Trophoblast cell (in vitro differentiated cells and primary cell): ENCODE measurements at regions not wholly inside any gene's neighbourhood (a gene's known extent, or its start where the extent isn't known, plus 50 kb on each side); places are given as distances from the start of the nearest gene placed in this dataset.

ENCODE experiments used
- DNase-seq, 2 donors: peaks; one replicate each; pipeline ENCODE4 v3.0.0-alpha.2; 2016
- H2AFZ ChIP-seq: 2 replicates; pipeline ENCODE4 v1.6.1; 2013; ENCODE audit warnings: low read length, moderate library complexity, mild to moderate bottlenecking; ENCODE audit not compliant: insufficient read depth, poor library complexity
- H2AK5ac ChIP-seq: 2 replicates; pipeline ENCODE4 v1.6.1; 2013; ENCODE audit warnings: mild to moderate bottlenecking, low read length
- H2BK120ac ChIP-seq: 2 replicates; pipeline ENCODE4 v1.6.1; 2013; ENCODE audit warnings: low read length, mild to moderate bottlenecking, moderate library complexity; ENCODE audit not compliant: insufficient read depth, poor library complexity
- H2BK12ac ChIP-seq: 2 replicates; pipeline ENCODE4 v1.6.1; 2013; ENCODE audit warnings: mild to moderate bottlenecking, low read length, moderate library complexity
- H2BK5ac ChIP-seq: 2 replicates; pipeline ENCODE4 v1.6.1; 2013; ENCODE audit warnings: low read length, low read depth, moderate library complexity, mild to moderate bottlenecking; ENCODE audit not compliant: poor library complexity
- H3K14ac ChIP-seq: 2 replicates; pipeline ENCODE4 v1.6.1; 2013; ENCODE audit warnings: mild to moderate bottlenecking, low read length
- H3K18ac ChIP-seq: 2 replicates; pipeline ENCODE4 v1.6.1; 2013; ENCODE audit warnings: mild to moderate bottlenecking, low read length
- H3K23ac ChIP-seq: 2 replicates; pipeline ENCODE4 v1.6.1; 2013; ENCODE audit warnings: low read length
- H3K27ac ChIP-seq: 2 replicates; pipeline ENCODE4 v1.5.1; 2013; ENCODE audit warnings: low read depth, mild to moderate bottlenecking, inconsistent platforms, low read length, moderate library complexity
- H3K27me3 ChIP-seq: 2 replicates; pipeline ENCODE4 v1.6.1; 2013; ENCODE audit warnings: inconsistent platforms, mild to moderate bottlenecking, low read length, moderate library complexity; ENCODE audit not compliant: insufficient read depth
- H3K36me3 ChIP-seq, 2 experiments: 1 replicate in 1 of 2; 2 replicates in 1 of 2; pipeline ENCODE4 v1.6.1; 2013; ENCODE audit warnings: low read length in 2 of 2, mild to moderate bottlenecking in 2 of 2, moderate library complexity in 1 of 2; ENCODE audit not compliant: insufficient read depth in 2 of 2, control insufficient read depth in 1 of 2
- H3K4ac ChIP-seq: 2 replicates; pipeline ENCODE4 v1.6.1; 2013; ENCODE audit warnings: low read depth, mild to moderate bottlenecking, low read length, moderate library complexity
- H3K4me1 ChIP-seq, 2 experiments: 1 replicate in 1 of 2; 2 replicates in 1 of 2; pipeline ENCODE4 v1.6.1; 2013; ENCODE audit warnings: low read length in 2 of 2, mild to moderate bottlenecking in 2 of 2, moderate library complexity in 1 of 2; ENCODE audit not compliant: insufficient read depth in 2 of 2, control insufficient read depth in 1 of 2
- H3K4me2 ChIP-seq: 2 replicates; pipeline ENCODE4 v1.6.1; 2013; ENCODE audit warnings: inconsistent platforms, mild to moderate bottlenecking, low read length, moderate library complexity
- H3K4me3 ChIP-seq: 2 replicates; pipeline ENCODE4 v1.5.1; 2013; ENCODE audit warnings: mild to moderate bottlenecking, low read depth, low read length, inconsistent platforms
- H3K79me1 ChIP-seq: one replicate; pipeline ENCODE4 v1.6.1; 2013; ENCODE audit warnings: low read length
- H3K79me2 ChIP-seq: 2 replicates; pipeline ENCODE4 v1.6.1; 2013; ENCODE audit warnings: low read length, mild to moderate bottlenecking; ENCODE audit not compliant: control insufficient read depth, insufficient read depth, poor library complexity
- H3K9ac ChIP-seq: 2 replicates; pipeline ENCODE4 v1.6.1; 2013; ENCODE audit warnings: mild to moderate bottlenecking, low read length
- H3K9me3 ChIP-seq: 2 replicates; pipeline ENCODE4 v1.6.1; 2013; ENCODE audit warnings: low read depth, mild to moderate bottlenecking, control low read depth, inconsistent platforms, low read length; ENCODE audit not compliant: insufficient read depth
- H4K12ac ChIP-seq: 2 replicates; pipeline ENCODE4 v1.6.1; 2013; ENCODE audit warnings: low read depth, mild to moderate bottlenecking, low read length, moderate library complexity
- H4K8ac ChIP-seq: 2 replicates; pipeline ENCODE4 v1.6.1; 2013; ENCODE audit warnings: low read depth, mild to moderate bottlenecking, low read length, moderate library complexity
- H4K91ac ChIP-seq: one replicate; pipeline ENCODE4 v1.6.1; 2013; ENCODE audit warnings: low read depth, mild to moderate bottlenecking, low read length, moderate library complexity
- WGBS: extraction: QIAGEN DNeasy Blood & Tissue Kit; methylation state at CpG from one replicate; pipeline ENCODE4 v1.1.7; 2013; ENCODE audit warnings: missing lambda C conversion rate; ENCODE audit not compliant: insufficient read length, insufficient coverage; ENCODE audit errors: extremely low coverage; 5-methylcytosine and 5-hydroxymethylcytosine counted together

DNA sequence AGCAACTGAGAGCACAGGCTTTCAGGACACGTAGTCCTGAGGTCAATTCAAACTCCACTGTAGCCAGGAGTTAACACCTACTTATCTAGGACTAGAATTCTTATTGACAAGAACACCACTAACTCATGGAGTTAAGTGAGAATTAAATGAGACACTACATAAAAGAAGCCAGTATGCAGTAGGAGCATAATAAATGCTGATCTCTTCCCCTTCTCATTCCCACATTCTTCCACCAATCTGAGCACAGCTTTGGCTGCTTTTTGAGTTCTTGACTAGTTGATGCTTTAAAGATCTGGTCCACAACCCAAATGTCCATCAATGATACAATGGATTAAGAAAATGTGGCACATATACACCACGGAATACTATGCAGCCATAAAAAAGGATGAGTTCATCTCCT is 55.2 kb downstream of the TTC32 start:
- Histone ChIP-seq H3K79me2 (no peaks in the 10 kb centered on the region), H2AK5ac (no peak overlapping the region), H3K27me3 (no peaks in the 10 kb centered on the region), H3K36me3 (no peaks in the 10 kb centered on the region), H3K9me3 (peaks cover 3% of the 10 kb centered on the region), H2AFZ (no peak overlapping the region), H3K4ac (no peak overlapping the region), H4K91ac (no peak overlapping the region), H3K4me3 (no peak overlapping the region), H3K23ac (no peak overlapping the region), H3K18ac (no peak overlapping the region), H2BK5ac (no peak overlapping the region), H3K4me1 (peaks cover 0 to 5% of the 10 kb centered on the region in 2 experiments), H4K12ac (no peak overlapping the region), H3K79me1 (no peaks in the 10 kb centered on the region), H3K9ac (no peak overlapping the region), H3K27ac (no peak overlapping the region), H2BK12ac (no peak overlapping the region), H3K14ac (no peak overlapping the region), H4K8ac (no peak overlapping the region), H3K4me2 (no peak overlapping the region), H2BK120ac (no peak overlapping the region)
- no CpG with 5 or more reads among the region's 2 CpGs for WGBS
- DNase-seq: no peak

DNA sequence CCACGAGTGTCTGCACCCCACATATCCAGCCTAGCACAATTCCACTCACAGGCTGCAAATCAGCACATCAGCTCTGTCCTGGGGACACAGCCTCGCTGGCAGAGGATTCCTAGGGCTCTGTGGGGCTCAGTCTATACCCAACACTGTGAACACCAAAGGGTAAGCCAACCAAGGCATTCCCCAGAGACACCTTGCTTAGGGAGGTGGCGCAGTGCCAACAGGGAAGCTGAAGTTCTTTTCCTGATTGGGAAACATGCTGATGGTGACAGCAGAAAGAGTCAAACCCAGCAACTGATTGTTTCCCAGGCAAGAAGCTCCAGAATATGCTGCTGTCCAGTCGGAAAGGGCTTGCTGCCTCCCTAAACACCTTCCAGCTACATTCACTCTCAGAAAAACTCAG is 55.8 kb downstream of the TTC32 start:
- Histone ChIP-seq H2BK12ac (no peak overlapping the region), H3K18ac (no peak overlapping the region), H2BK120ac (no peak overlapping the region), H3K27me3 (no peaks in the 10 kb centered on the region), H4K8ac (no peak overlapping the region), H4K12ac (no peak overlapping the region), H3K9me3 (peaks cover 3% of the 10 kb centered on the region), H3K4me3 (no peak overlapping the region), H3K79me2 (no peaks in the 10 kb centered on the region), H2AFZ (no peak overlapping the region), H3K23ac (no peak overlapping the region), H3K36me3 (no peaks in the 10 kb centered on the region), H3K79me1 (no peaks in the 10 kb centered on the region), H3K9ac (no peak overlapping the region), H3K27ac (no peak overlapping the region), H3K14ac (no peak overlapping the region), H2AK5ac (no peak overlapping the region), H3K4me2 (no peak overlapping the region), H2BK5ac (no peak overlapping the region), H4K91ac (no peak overlapping the region), H3K4me1 (peaks cover 2% of the 10 kb centered on the region in 2 experiments), H3K4ac (no peak overlapping the region)
- no CpG with 5 or more reads among the region's 4 CpGs for WGBS
- no peak for DNase-seq

GRCh38 chr2:19845323-19845920 is 56.4 kb downstream of the TTC32 start:
- peaks cover 3% of the 10 kb centered on the region for H3K9me3 ChIP-seq
- H3K79me2 ChIP-seq: no peaks in the 10 kb centered on the region
- no peak overlapping the region for H3K9ac ChIP-seq
- DNase-seq: no peak
- WGBS: no CpG with 5 or more reads among the region's 5 CpGs
- H4K12ac ChIP-seq: no peak overlapping the region
- H3K4ac ChIP-seq: no peak overlapping the region
- peaks cover 0 to 7% of the 10 kb centered on the region in 2 experiments for H3K4me1 ChIP-seq
- no peak overlapping the region for H3K18ac ChIP-seq
- no peak overlapping the region for H3K4me3 ChIP-seq
- H2BK120ac ChIP-seq: no peak overlapping the region
- H3K14ac ChIP-seq: no peak overlapping the region
- H2AK5ac ChIP-seq: no peak overlapping the region
- H3K36me3 ChIP-seq: no peaks in the 10 kb centered on the region
- H3K79me1 ChIP-seq: no peaks in the 10 kb centered on the region
- no peak overlapping the region for H3K27ac ChIP-seq
- no peak overlapping the region for H3K4me2 ChIP-seq
- no peak overlapping the region for H4K91ac ChIP-seq
- no peak overlapping the region for H2BK12ac ChIP-seq
- no peaks in the 10 kb centered on the region for H3K27me3 ChIP-seq
- no peak overlapping the region for H2AFZ ChIP-seq
- no peak overlapping the region for H3K23ac ChIP-seq
- no peak overlapping the region for H4K8ac ChIP-seq
- H2BK5ac ChIP-seq: no peak overlapping the region

DNA sequence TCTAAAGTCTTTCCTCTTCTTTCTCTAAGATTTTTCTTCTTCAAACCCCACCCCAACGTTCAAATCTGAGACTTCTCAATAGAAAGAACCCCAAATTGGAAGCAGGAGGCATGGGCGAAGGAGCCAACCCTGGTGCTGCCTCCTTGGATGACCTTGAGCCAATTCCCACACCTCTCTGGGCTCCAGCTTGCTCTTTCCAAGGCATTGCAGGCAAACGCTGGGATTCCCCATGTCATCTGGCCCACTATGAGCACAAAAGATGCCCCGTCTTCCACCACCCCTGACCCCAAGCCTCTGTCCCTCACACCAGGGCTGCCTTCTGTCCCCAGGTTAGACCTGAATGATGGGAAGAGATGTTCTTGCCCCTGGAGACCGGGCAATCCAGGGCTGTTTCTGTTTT is 57.0 kb downstream of the TTC32 start:
- no CpG with 5 or more reads among the region's 5 CpGs for WGBS
- peaks cover 3% of the 10 kb centered on the region for H3K9me3 ChIP-seq
- no peak overlapping the region for H4K8ac ChIP-seq
- H3K79me1 ChIP-seq: no peaks in the 10 kb centered on the region
- H3K4me1 ChIP-seq: peaks cover 0 to 8% of the 10 kb centered on the region in 2 experiments
- H2BK12ac ChIP-seq: no peak overlapping the region
- H3K14ac ChIP-seq: no peak overlapping the region
- no peak overlapping the region for H2AK5ac ChIP-seq
- H3K4ac ChIP-seq: no peak overlapping the region
- DNase-seq: no peak
- H4K12ac ChIP-seq: no peak overlapping the region
- no peaks in the 10 kb centered on the region for H3K27me3 ChIP-seq
- no peak overlapping the region for H2BK120ac ChIP-seq
- H3K18ac ChIP-seq: no peak overlapping the region
- H2AFZ ChIP-seq: no peak overlapping the region
- no peak overlapping the region for H3K4me3 ChIP-seq
- H3K4me2 ChIP-seq: no peak overlapping the region
- no peak overlapping the region for H3K23ac ChIP-seq
- no peaks in the 10 kb centered on the region for H3K79me2 ChIP-seq
- H4K91ac ChIP-seq: no peak overlapping the region
- H3K9ac ChIP-seq: no peak overlapping the region
- H3K27ac ChIP-seq: no peak overlapping the region
- H2BK5ac ChIP-seq: no peak overlapping the region
- no peaks in the 10 kb centered on the region for H3K36me3 ChIP-seq
